ENCODE measurements at regions not wholly inside any gene's neighbourhood (a gene's known extent, or its start where the extent isn't known, plus 50 kb on each side); places are given as distances from the start of the nearest gene placed in this dataset.

GRCh38 chr2:11096591-11096990 lies 58.7 kb upstream of the SLC66A3 start:
- H3K36me3 ChIP-seq (ENCODE audit: control insufficient read depth, insufficient read depth, low read length) = no peaks in the 10 kb centered on the region
- intact Hi-C loops (cut with micrococcal nuclease) (no loop called here), in situ Hi-C loops (cut with MboI; ENCODE audit: low sequenced_read_pairs) (no loop called here), dilution Hi-C loops (cut with HindIII; ENCODE audit: low sequenced_read_pairs, unreplicated experiment) (no loop called here)
- H2BK5ac ChIP-seq (ENCODE audit: low read depth, low read length, poor library complexity, severe bottlenecking) = no peak overlapping the region
- H3K4me2 ChIP-seq (ENCODE audit: low read depth, low read length) = no peak overlapping the region
- peak overlapping the region; percentile 70; the same call in 1 of the 3 replicates for H2BK15ac ChIP-seq (ENCODE audit: low read depth, low read length)
- BruUV-seq (replicated peaks) = no TSS peak
- no peak overlapping the region for H3K56ac ChIP-seq (ENCODE audit: extremely low read depth, insufficient read depth, low read length)
- H3K79me1 ChIP-seq (ENCODE audit: low read depth in 1 of 2, low read length in 2 of 2) = no peaks in the 10 kb centered on the region
- no peak for TF ChIP-seq RCOR1 (IDR thresholded peaks at IDR 0.05; ENCODE audit: insufficient replicate concordance, low read length)
- TF ChIP-seq CHD1 (IDR thresholded peaks at IDR 0.05; ENCODE audit: low read depth, low read length) = no peak
- no peak for TF ChIP-seq RFX5 (IDR thresholded peaks at IDR 0.05; ENCODE audit: low read depth, low read length)
- TF ChIP-seq, protein P1, sequence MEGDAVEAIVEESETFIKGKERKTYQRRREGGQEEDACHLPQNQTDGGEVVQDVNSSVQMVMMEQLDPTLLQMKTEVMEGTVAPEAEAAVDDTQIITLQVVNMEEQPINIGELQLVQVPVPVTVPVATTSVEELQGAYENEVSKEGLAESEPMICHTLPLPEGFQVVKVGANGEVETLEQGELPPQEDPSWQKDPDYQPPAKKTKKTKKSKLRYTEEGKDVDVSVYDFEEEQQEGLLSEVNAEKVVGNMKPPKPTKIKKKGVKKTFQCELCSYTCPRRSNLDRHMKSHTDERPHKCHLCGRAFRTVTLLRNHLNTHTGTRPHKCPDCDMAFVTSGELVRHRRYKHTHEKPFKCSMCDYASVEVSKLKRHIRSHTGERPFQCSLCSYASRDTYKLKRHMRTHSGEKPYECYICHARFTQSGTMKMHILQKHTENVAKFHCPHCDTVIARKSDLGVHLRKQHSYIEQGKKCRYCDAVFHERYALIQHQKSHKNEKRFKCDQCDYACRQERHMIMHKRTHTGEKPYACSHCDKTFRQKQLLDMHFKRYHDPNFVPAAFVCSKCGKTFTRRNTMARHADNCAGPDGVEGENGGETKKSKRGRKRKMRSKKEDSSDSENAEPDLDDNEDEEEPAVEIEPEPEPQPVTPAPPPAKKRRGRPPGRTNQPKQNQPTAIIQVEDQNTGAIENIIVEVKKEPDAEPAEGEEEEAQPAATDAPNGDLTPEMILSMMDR (conservative IDR thresholded peaks at IDR 0.05; ENCODE audit: low read depth, low read length) = no peak
- TF ChIP-seq ELK1 (IDR thresholded peaks at IDR 0.05; ENCODE audit: borderline replicate concordance, low read depth, low read length) = no peak
- TF ChIP-seq MXI1 (IDR thresholded peaks at IDR 0.05; ENCODE audit: borderline replicate concordance, low read depth, low read length) = no peak
- no peak for TF ChIP-seq RAD21 (IDR thresholded peaks at IDR 0.05; ENCODE audit: low read length)
- no peak for TF ChIP-seq FOS (IDR thresholded peaks at IDR 0.05; ENCODE audit: low read depth, low read length)
- TF ChIP-seq NFE2L2 (IDR thresholded peaks at IDR 0.05; ENCODE audit: low read depth, low read length) = no peak
- TF ChIP-seq MAZ (IDR thresholded peaks at IDR 0.05; ENCODE audit: borderline replicate concordance, low read depth, low read length) = no peak
- no peak for TF ChIP-seq SMC3 (IDR thresholded peaks at IDR 0.05; ENCODE audit: low read depth, low read length)
- no peak for TF ChIP-seq CEBPB (IDR thresholded peaks at IDR 0.05; ENCODE audit: low read depth, low read length)
- no peak for TF ChIP-seq MAFK (IDR thresholded peaks at IDR 0.05; ENCODE audit: low read depth, low read length)
- TF ChIP-seq USF2 (IDR thresholded peaks at IDR 0.05; ENCODE audit: low read depth, low read length) = no peak
- TF ChIP-seq POLR2A (IDR thresholded peaks at IDR 0.05; ENCODE audit: low read depth, low read length) = no peak
- no peak overlapping the region for H3K23ac ChIP-seq (ENCODE audit: low read depth, low read length)
- no peak overlapping the region for H3K27ac ChIP-seq (ENCODE audit: insufficient read depth, low read length)
- no peak overlapping the region for H3K9ac ChIP-seq (ENCODE audit: low read depth, low read length)
- H2BK20ac ChIP-seq (ENCODE audit: low read depth, low read length) = peak overlapping the region; percentile 11; the same call in 1 of the 2 replicates
- H2AK5ac ChIP-seq (ENCODE audit: low read depth, low read length) = peak overlapping the region; percentile 56; the same call in 1 of the 2 replicates
- H4K91ac ChIP-seq (ENCODE audit: insufficient read depth, low read depth, low read length) = peak overlapping the region; percentile 38
- no peak overlapping the region for H2AFZ ChIP-seq (replicated peaks; ENCODE audit: low read length, poor library complexity)
- 0 out of 2 replicates have a peak overlapping the region, but pooled peaks have one; percentile 10 for H3K14ac ChIP-seq (replicated peaks; ENCODE audit: low read depth, low read length)
- no peaks in the 10 kb centered on the region for H3K27me3 ChIP-seq (ENCODE audit: control insufficient read depth, insufficient read depth, low read length)
- H4K20me1 ChIP-seq (ENCODE audit: insufficient read depth, low read length) = no peaks in the 10 kb centered on the region
- ChIA-PET CTCF (no interaction called here), POLR2A (ENCODE audit: unreplicated experiment) (no interaction called here)
- no peaks in the 10 kb centered on the region for H3K9me3 ChIP-seq (ENCODE audit: control insufficient read depth, insufficient read depth, low read length)
- H3K4me3 ChIP-seq (ENCODE audit: insufficient read depth, low read depth, low read length) = no peak overlapping the region
- H3K18ac ChIP-seq (ENCODE audit: low read depth, low read length) = no peak overlapping the region
- WGBS, 2 experiments (ENCODE audit: extremely low coverage in 2 of 2, insufficient read length in 1 of 2) = no CpG with 5 or more reads among the region's 10 CpGs
- DNase-seq (no peak), ATAC-seq (ENCODE audit: low read depth) (no peak)
- no peak overlapping the region for H4K5ac ChIP-seq (ENCODE audit: low read depth, low read length)
- H2AK9ac ChIP-seq (replicated peaks; ENCODE audit: low read depth, low read length, poor library complexity) = no peak overlapping the region
- peak overlapping the region; percentile 68 for H2BK120ac ChIP-seq (ENCODE audit: low read depth, low read length)
- H3K4me1 ChIP-seq (ENCODE audit: control insufficient read depth, insufficient read depth, low read length) = peaks cover 5% of the 10 kb centered on the region
- peaks cover 13% of the 10 kb centered on the region for H3K9me1 ChIP-seq (ENCODE audit: insufficient read depth, low read length)
- peak overlapping the region; percentile 14 for H3K4ac ChIP-seq (ENCODE audit: low read depth, low read length)
- H4K8ac ChIP-seq (ENCODE audit: low read depth in 2 of 2, low read length in 2 of 2) = peak overlapping the region in 1 of 2 experiments; percentile 46; a peak in 1 of 4 replicates
